Skeletal muscle tissue (tissue), 3 donors: ENCODE measurements at regions not wholly inside any gene's neighbourhood (a gene's known extent, or its start where the extent isn't known, plus 50 kb on each side); places are given as distances from the start of the nearest gene placed in this dataset.
A peak's percentile ranks its signal among the peaks of the same experiment; 100 is the strongest.
"Not testable (repeated sequence)": the region's sequence is repeated elsewhere in the genome, so short reads cannot be mapped to it uniquely, and the experiment has no call there.

Experiments used
- H3K27ac ChIP-seq: one replicate; pipeline ENCODE4 v1.7.0; 2013; ENCODE audit warnings: mild to moderate bottlenecking, low read depth, low read length, inconsistent platforms
- H3K27me3 ChIP-seq, 3 donors: one replicate each; pipeline ENCODE4 v1.7.0; 2013; ENCODE audit warnings: low read length in 3 of 3; ENCODE audit not compliant: control insufficient read depth in 3 of 3, insufficient read depth in 3 of 3
- H3K36me3 ChIP-seq, 3 donors: one replicate each; pipeline ENCODE4 v1.7.0; 2013; ENCODE audit warnings: low read length in 3 of 3; ENCODE audit not compliant: control insufficient read depth in 3 of 3, insufficient read depth in 3 of 3
- H3K4me1 ChIP-seq, 3 donors: one replicate each; pipeline ENCODE4 v1.7.0; 2013; ENCODE audit warnings: low read length in 3 of 3, mild to moderate bottlenecking in 3 of 3; ENCODE audit not compliant: control insufficient read depth in 3 of 3, insufficient read depth in 3 of 3
- H3K4me3 ChIP-seq, 3 donors: one replicate each; pipeline ENCODE4 v1.7.0; 2013; ENCODE audit warnings: low read length in 3 of 3
- H3K9ac ChIP-seq, 3 donors: one replicate each; pipeline ENCODE4 v1.7.0; 2013; ENCODE audit warnings: low read length in 3 of 3, mild to moderate bottlenecking in 3 of 3, moderate library complexity in 2 of 3, low read depth in 1 of 3
- H3K9me3 ChIP-seq, 3 donors: one replicate each; pipeline ENCODE4 v1.7.0; 2013; ENCODE audit warnings: low read length in 3 of 3; ENCODE audit not compliant: control insufficient read depth in 3 of 3
- donor health status: Osteomylitis.

DNA sequence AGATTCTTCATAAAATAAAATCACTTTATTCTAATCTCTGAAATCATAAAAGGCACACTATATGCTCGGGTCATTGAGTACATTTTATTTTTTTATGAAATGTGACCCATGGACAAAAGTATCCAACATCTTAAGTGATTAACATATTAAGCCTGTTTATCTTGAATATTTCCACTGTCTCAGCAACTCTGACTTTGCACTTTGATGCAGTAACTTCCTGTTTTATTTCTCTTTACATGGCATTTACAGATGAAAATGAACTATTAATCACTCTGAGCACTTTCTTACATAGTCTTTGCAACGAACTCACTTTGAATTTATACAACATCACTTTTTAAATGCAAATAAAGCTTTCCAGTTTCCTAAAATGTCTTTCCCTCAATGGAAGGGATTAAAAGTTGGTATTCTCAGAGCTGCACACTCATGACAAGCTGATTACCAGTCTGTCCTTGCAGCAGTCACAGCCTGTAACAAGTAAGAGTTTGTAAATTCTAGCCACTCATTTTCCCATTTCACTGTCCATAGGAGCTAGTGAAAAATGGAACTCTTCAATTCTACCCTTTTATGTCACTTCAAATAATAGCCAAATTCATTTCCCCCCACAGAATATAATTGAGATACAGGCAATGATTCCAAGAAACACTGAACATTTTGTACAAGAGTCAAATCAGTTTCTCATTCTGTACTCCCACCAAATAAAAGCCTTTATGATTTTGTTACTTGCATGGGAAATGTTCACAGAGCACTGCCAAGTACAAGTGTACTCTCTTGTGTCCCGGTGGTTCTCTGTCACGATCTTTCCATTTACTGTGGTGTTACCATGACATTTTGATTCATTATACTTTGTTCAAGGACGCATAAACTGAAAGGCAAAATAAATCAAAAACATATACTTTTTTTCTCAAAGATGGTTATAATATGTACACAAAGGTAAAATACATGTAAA lies 1968.9 kb downstream of the PCDH9 start:
- no peaks in the 10 kb centered on the region for H3K9me3 ChIP-seq

DNA sequence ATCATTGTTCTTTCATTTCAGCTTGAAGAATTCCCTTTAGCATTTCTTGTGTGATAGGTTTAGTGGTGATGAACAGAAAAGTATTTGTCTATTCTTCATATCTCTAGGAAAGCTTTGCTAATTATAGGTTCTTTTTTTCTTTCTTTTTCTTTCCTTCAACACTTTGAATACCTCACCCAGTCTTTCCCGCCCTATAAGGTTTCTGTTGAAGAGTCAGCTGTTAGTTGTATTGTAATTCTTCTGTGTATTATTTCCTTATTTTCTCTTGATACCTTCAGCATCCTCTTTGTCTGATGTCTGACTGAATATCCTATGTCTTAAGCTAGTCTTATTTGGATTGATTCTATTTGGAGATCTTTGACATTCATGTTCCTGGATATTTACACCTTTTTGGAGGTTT lies 1989.4 kb downstream of the PCDH9 start:
- Histone ChIP-seq H3K36me3 (no peaks in the 10 kb centered on the region), H3K27ac (no peak overlapping the region), H3K4me1 (no peaks in the 10 kb centered on the region), H3K9ac (no peak overlapping the region), H3K27me3 (no peaks in the 10 kb centered on the region), H3K4me3 (no peak overlapping the region), H3K9me3 (no peaks in the 10 kb centered on the region)

More for the DNA sequence above, 1968.9 kb downstream of the PCDH9 start:
- Histone ChIP-seq H3K4me1 (no peaks in the 10 kb centered on the region), H3K9ac (no peak overlapping the region), H3K27ac (no peak overlapping the region), H3K27me3 (no peaks in the 10 kb centered on the region), H3K4me3 (peak overlapping the region in 1 of 3 donors; percentile 3), H3K36me3 (no peaks in the 10 kb centered on the region)

DNA sequence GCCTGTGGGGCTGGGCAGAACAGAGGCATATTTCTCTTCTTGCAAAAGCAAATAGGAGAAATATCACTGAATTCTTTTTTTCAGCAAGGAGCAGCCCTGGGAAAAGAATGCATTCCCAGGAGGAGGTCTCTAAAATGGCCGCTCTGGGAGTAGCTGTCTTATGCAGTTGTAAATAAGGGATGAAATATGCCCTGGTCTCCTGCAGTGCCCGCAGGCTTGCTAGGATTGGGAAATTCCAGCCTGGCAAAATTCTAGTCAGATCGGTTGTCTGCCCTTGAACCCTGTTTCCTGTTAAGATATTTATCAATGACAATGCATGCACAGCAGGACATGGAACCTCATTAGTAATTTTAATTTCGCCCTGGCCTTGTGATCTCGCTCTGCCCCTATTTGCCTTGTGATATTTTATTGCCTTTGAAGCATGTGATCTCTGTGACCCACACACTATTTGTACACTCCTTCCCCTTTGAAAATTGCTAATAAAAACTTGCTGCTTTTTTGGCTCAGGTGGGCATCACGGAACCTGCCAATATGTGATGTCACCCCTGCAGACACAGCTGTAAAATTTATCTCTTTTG lies 1993.2 kb downstream of the PCDH9 start:
- Histone ChIP-seq H3K4me1 (no peaks in the 10 kb centered on the region), H3K9me3 (no peaks in the 10 kb centered on the region), H3K36me3 (no peaks in the 10 kb centered on the region), H3K9ac (no peak overlapping the region), H3K4me3 (no peak overlapping the region), H3K27me3 (no peaks in the 10 kb centered on the region), H3K27ac (no peak overlapping the region)

DNA sequence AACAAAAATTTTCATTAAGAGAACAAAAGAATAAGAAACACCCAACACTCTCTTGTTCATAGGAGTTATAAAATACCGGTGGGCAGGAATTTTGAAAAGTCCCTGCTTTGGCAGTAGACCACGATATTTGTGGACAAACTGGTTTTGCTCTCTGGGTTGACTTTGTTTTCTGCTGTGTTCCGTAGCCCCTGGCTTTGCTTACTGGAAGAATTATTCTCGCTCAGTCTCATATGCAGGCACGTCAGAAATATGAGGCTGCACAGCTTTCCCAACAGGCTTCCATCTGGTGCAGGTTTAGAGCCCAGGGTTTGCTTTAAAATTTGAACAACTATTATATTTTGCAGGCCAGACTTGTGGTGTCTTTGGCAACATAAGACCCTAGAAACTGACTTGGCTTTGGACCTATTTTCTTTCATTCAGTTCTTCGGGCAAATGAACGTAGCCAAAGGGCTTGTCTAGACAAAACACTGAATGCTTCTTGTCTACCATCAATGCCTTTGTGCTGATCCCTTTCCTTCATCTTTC lies 2012.6 kb downstream of the PCDH9 start:
- Histone ChIP-seq H3K36me3 (no peaks in the 10 kb centered on the region), H3K4me3 (no peak overlapping the region), H3K9ac (no peak overlapping the region), H3K27ac (no peak overlapping the region), H3K4me1 (no peaks in the 10 kb centered on the region), H3K9me3 (no peaks in the 10 kb centered on the region), H3K27me3 (no peaks in the 10 kb centered on the region)

DNA sequence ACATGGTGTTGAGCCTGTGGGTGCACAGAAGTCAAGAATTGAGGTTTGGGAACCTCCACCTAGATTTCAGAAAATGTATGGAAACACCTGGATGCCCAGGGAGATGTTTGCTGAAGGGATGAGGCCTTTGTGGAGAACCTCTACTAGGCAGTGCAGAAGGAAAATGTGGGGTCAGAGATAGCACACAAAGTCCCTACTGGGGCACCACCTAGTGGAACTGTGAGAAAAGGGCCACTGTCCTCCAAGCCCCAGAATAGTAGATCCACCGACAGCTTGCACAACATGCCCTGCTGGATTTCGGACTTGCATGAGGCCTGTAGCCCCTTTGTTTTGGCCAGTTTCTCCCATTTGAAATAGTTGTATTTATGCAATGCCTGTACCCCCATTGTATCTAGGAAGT lies 2027.3 kb downstream of the PCDH9 start:
- H3K9ac ChIP-seq, H3K4me1 ChIP-seq, H3K9me3 ChIP-seq, H3K4me3 ChIP-seq, H3K36me3 ChIP-seq, H3K27me3 ChIP-seq, H3K27ac ChIP-seq: not testable (repeated sequence)

DNA sequence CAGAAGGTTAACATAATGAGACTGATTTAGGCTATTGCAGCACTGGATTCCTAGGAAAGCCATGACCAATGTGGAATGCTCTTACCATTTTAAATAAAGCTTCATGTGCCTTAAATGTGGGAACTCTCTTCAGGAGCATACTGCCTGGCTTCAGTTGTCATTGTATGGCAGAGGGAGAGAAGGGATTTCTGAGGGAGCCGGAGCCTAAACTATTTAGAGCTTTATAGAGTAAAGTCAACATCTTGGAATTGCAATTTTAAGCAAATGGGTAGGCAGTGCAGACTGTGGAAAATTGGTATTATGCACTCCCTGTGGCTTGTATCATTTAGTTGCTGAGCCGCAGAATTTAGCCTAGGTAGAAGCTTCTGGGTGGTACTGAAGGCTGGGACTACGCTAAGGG lies 2041.4 kb downstream of the PCDH9 start:
- no peaks in the 10 kb centered on the region for H3K9me3 ChIP-seq
- no peaks in the 10 kb centered on the region for H3K4me1 ChIP-seq
- no peaks in the 10 kb centered on the region for H3K36me3 ChIP-seq
- H3K27ac ChIP-seq: no peak overlapping the region
- no peak overlapping the region for H3K4me3 ChIP-seq
- no peaks in the 10 kb centered on the region for H3K27me3 ChIP-seq
- H3K9ac ChIP-seq: no peak overlapping the region

DNA sequence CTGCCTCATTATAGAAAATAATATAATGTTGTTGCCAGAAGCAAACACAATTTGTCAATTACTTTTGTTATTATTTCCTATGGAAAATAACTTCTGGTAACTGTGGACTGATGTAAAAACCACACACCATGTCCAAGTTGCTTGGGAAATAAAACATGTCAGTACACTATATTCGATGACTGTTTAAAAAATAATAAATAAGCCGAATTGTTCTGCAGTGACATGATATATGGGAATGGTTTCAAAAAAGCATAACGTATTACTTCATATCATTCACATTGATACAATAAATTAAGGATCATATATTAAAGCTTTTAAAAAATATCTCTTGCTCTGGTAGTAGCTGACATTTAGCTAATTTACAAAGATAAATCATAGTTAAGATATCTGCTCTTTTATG lies 2062.1 kb downstream of the PCDH9 start:
- H3K9ac ChIP-seq: no peak overlapping the region
- no peaks in the 10 kb centered on the region for H3K27me3 ChIP-seq
- no peaks in the 10 kb centered on the region for H3K36me3 ChIP-seq
- H3K9me3 ChIP-seq: no peaks in the 10 kb centered on the region
- H3K27ac ChIP-seq: no peak overlapping the region
- H3K4me1 ChIP-seq: no peaks in the 10 kb centered on the region
- no peak overlapping the region for H3K4me3 ChIP-seq

DNA sequence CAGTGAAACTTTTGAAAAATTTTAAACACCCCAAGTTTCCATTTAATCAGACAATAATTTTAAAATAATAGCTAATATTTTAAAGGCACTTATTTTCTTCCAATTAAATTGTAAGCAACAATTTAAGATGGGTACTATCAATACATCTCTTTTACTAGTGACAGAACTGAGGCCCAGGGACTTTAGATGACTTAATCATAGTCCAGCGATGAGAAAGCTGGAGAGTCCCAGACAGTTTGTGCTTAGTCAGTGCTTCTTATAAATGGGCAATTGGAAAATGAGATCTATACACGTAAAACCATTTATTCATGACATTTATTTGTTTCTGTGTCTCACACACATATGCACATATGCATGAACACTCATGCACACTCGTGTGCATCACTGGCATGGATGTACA lies 2063.5 kb downstream of the PCDH9 start:
- no peaks in the 10 kb centered on the region for H3K36me3 ChIP-seq
- H3K27me3 ChIP-seq: no peaks in the 10 kb centered on the region
- H3K4me3 ChIP-seq: no peak overlapping the region
- H3K4me1 ChIP-seq: no peaks in the 10 kb centered on the region
- H3K9me3 ChIP-seq: no peaks in the 10 kb centered on the region
- no peak overlapping the region for H3K9ac ChIP-seq
- no peak overlapping the region for H3K27ac ChIP-seq

DNA sequence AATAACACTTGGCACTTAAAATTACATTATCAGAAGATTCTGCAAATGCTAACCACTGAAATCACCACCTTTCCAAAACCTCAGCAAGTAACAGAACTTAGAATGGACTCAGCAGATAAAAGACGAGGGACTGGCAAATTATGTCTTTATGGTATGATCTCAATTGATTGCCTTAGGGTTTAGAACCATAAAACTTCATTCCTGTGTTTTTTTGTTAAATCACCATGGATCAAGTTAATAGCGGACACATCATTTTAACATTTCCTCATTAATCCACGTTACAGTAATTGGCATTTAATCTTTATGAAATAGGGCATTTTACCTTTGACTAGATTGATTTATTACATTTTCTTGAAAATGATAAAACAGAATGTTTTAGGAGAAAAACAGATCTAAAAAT lies 2070.3 kb downstream of the PCDH9 start:
- H3K27ac ChIP-seq: no peak overlapping the region
- H3K9ac ChIP-seq: no peak overlapping the region
- no peaks in the 10 kb centered on the region for H3K27me3 ChIP-seq

DNA sequence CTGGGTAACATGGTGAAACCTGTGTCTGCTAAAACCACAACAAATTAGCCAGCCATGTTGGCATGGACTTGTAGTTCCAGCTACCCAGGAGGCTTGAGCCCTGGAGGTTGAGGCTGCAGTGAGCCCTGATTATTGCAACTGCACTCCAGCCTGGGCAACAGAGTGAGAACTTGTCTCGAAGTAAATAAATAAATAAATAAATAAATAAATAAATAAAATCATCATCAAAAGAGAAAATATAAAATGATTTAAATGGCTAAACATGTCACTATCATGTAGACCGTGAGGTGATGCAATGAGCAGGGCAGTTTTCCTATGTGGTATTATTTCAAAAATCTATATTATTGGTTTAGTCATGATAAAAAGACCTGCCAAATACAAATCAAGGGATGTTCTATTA lies 2074.3 kb downstream of the PCDH9 start:
- no peaks in the 10 kb centered on the region for H3K27me3 ChIP-seq

More for the DNA sequence above, 2070.3 kb downstream of the PCDH9 start:
- H3K9me3 ChIP-seq: no peaks in the 10 kb centered on the region
- H3K36me3 ChIP-seq: no peaks in the 10 kb centered on the region
- H3K4me3 ChIP-seq: no peak overlapping the region
- H3K4me1 ChIP-seq: no peaks in the 10 kb centered on the region

More for the DNA sequence above, 2074.3 kb downstream of the PCDH9 start:
- Histone ChIP-seq H3K27ac (no peak overlapping the region), H3K36me3 (no peaks in the 10 kb centered on the region), H3K4me3 (no peak overlapping the region), H3K9me3 (no peaks in the 10 kb centered on the region), H3K4me1 (no peaks in the 10 kb centered on the region), H3K9ac (no peak overlapping the region)
